Transverse colon (tissue), 4 donors: ENCODE measurements at regions not wholly inside any gene's neighbourhood (a gene's known extent, or its start where the extent isn't known, plus 50 kb on each side); places are given as distances from the start of the nearest gene placed in this dataset.

Experiments
- CTCF ChIP-seq, 5 experiments: fragments of 200-600 bp in 3 of 5; fragments of 450-650 bp in 2 of 5; sonication (generic) in 3 of 5; IDR thresholded peaks; 1 replicate in 2 of 5; 2 replicates in 3 of 5; pipeline ENCODE4 v1.5.1; 2016 to 2017; ENCODE audit warnings: antibody characterized with exemption in 5 of 5, inconsistent platforms in 3 of 5, mild to moderate bottlenecking in 2 of 5, moderate library complexity in 1 of 5
- POLR2A ChIP-seq: fragments of 450-650 bp; IDR thresholded peaks from one replicate; pipeline ENCODE4 v1.6.1; 2016; ENCODE audit warnings: antibody characterized with exemption, mild to moderate bottlenecking, moderate library complexity
- POLR2AphosphoS5 ChIP-seq, 3 donors: sonication (generic); formaldehyde crosslinking; IDR thresholded peaks; one replicate each; pipeline ENCODE4 v1.6.1; 2016; ENCODE audit warnings: antibody characterized with exemption in 3 of 3

- TF ChIP-seq CTCF (IDR thresholded peaks at IDR 0.05) (no peak), POLR2A (no peak), POLR2AphosphoS5 (IDR thresholded peaks at IDR 0.05) (no peak)
These were observed 115.7 kb upstream of the C9orf72 start for GRCh38 chr9:27688954-27689353.
